GM18526 (cell line): ENCODE measurements at regions not wholly inside any gene's neighbourhood (a gene's known extent, or its start where the extent isn't known, plus 50 kb on each side); places are given as distances from the start of the nearest gene placed in this dataset.

Experiments
- POLR2A ChIP-seq: IDR thresholded peaks from 3 replicates; pipeline ENCODE4 v1.6.1; 2011; ENCODE audit not compliant: insufficient read length; ENCODE audit errors: extremely low read depth

DNA sequence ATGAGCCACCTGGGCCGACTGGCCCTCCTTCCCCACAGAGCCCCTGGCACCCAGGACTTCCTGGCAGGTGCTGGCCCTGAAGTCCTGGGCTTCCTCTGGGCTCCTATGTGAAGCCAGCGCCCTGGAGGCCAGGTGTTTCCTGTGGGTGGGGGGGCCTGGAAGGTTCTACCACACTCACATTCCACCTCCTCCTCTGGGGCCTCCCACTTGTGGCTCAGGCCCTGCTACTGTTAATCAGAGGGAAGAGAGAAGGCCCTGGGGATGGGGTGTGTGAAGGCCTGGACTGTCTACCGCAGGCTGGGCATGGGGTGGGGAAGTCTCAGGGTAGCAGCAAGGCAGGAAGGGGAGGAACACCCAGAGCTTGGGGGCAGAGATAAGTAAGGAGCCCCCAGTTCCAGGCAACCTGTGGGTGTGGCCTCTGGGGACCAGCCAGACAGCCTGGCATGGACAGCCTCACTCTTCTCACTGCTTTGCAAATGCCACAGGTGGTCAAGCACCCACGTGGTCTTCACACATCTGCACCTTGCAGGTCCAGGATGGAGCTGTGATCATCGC is 111.9 kb upstream of the TNRC6C start:
- TF ChIP-seq POLR2A: no peak

DNA sequence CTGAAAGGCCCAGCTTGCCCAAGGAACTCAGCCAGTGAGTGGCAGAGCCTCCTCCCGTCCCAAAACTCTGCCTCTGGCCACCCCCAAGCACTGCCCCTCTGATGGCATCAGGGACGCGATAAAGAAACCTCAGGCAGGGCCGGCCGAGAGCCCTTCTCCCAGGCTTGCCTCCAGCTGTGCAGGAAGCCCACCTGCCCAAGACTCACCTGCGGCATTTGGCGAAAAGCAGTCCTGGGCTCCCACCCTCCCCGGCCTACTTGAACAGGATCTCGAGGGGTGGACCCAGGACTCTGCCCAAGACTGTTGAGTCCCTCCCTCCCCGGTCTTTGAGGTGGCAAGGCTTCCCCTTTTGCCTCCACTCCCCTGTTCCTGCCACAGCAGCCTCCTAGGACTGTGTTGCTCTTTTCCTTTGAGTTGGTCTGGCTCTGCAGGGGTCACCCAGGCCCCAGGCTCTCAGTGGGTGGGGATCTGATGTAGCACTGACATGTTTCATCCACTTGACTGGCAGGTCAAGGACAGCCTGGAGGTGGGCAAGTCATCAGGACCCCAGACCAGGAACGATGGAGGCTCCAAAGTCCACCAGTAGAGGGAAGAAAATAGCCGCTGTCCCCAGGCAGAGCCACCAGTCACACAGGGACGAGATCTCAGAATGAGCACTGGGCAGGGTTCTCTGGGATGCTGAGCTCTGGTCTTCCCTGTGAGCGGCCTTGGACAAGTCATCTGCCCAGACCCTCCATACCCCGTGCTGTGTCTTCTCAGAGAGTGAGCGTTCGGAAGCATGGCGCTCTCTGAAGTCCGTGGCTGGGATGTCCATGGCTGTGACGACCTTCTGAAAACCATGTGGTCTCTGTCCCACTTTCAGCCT is 111.0 kb upstream of the TNRC6C start:
- TF ChIP-seq POLR2A: no peak

DNA sequence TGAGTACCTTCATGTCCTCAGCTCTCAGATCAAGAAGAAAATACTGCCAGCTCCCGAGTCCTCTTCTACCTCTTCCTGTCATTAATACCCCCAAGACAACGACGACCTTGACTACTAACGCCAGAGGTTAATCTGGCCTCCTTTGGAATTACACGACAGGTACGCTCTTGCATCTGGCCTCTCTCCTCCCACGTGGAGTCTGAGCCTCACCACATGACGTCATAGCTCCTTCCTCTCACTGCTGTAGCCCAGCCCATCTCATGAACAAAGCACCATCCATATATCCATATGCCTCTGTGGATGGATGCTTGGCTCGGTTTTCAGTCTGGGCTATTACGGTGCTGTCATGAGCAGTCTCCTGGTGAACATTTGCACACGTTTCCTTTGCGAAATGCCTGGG is 110.2 kb upstream of the TNRC6C start:
- TF ChIP-seq POLR2A: no peak

DNA sequence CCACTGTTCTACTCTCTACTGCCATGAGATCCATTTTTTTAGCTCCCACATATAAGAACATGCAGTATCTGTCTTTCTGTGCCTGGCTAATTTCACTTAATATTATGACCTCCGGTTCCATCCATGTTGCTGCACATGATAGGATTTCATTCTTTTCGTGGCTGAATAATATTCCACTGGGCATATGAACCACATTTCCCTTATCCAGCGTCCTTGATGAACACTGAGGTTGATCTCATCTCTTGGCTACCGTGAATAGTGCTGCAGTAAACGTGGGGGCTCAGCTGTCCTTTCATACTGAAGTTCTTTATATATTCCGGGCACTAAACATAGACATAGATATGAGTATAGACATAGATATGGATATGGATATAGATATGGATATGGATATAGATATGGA is 109.3 kb upstream of the TNRC6C start:
- no peak for TF ChIP-seq POLR2A

DNA sequence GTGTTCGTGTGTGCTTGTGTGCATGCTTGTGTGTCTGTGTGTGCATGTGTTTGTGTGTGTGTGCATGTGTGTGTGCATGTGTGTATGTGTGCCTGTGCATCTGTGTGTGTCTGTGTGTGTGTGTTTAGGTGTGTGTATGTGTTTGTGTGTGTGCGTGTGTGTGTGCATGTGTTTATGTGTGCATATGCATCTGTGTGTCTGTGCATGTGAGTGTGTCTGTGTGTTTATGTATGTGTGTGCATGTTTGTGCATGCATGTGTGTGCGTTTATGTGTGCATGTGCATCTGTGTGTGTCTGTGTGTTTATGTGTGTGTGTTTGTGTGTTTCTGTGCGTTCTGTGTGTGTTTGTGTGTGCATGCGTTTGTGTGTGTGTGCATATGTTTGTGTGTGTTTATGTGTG is 106.6 kb upstream of the TNRC6C start:
- TF ChIP-seq POLR2A: no peak

DNA sequence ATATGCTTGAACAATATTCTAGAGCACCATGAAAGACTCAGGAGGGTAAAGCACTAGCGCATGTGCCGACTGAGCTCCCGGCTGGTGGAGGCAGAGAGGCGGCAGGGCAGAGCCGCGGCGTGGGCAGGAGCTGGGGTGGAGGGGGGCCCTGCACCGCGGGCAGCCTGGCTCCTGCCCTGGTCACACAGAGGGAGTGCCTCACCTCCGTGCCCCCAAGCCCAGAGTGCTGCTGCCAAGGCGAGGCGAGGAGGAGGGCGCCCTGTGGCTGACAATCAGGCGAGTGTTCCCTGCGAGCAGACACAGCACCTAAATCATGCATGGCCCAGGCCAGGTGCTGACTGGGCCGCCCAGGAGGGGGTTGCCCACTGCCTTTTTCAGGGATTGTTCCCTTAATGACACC is 105.8 kb upstream of the TNRC6C start:
- no peak for TF ChIP-seq POLR2A

DNA sequence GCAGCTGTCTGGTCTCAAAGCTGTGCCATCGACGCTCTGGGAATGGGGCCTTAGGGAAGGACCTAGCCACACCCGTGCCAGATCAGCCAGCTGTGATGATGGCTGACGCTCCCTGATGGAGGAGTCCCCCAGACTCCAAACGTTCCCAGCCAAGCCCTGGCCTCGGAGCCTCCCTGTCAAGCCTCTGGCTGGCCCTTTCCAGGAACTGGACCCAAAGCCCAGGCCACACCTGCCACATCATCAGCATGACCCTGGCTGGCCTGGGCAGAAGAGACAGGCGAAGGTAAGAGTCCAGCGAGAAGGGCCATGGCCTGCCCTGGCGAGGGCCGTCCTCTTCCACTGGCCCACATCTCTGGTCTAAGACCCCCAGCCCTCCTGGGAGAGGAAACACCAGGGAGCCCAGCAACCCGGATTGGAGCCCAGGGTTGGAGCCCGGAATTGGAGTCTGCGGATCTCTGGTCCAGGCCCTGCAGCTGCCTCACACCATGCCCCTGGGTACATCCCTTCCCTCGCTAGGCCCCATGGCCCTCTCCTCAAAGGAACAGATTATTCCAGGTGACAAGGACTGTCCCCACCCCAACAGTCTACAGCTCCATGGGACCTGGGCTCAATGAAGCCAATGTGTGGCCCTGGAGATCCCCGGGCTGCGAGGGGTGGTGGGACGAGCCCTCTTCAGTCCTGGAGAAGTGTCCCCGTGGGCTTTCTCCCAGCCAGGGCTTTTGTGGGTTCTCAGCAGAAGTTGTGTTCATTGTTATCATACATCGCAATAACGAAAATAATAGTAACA is 105.1 kb upstream of the TNRC6C start:
- no peak for TF ChIP-seq POLR2A

DNA sequence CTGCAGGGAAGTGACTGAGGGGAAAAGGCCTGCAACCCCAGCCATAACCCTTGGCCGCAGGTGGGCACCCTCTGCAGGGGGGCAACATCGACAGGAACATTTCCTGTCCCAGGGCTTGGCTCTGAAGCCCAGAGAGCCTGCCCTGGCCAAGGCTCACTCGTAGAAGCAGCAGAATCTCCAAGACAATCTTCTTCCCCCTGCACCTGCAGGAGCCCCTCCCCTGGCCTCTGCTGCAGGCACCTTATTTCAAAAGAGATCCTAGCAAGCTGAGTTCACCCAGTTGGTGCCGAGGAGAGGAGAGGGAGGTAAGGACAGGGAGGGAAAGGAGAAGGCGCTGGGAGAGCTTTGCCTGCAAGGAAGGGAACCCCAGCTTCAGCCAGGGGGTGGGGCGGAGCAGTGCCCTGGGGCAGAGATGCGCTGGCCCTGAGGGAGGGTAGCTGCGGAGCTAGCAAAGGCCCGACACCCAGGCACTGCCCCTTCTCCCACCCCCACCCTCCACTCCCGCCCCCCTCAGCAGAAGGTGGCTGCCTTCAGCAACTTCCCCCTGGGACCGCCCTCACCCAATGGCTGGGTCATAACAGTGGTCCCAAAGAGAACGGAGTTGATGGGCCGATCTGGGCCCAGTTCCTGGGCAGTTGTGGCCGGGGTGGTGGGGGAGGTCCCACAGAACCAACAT is 104.3 kb upstream of the TNRC6C start:
- no peak for TF ChIP-seq POLR2A

DNA sequence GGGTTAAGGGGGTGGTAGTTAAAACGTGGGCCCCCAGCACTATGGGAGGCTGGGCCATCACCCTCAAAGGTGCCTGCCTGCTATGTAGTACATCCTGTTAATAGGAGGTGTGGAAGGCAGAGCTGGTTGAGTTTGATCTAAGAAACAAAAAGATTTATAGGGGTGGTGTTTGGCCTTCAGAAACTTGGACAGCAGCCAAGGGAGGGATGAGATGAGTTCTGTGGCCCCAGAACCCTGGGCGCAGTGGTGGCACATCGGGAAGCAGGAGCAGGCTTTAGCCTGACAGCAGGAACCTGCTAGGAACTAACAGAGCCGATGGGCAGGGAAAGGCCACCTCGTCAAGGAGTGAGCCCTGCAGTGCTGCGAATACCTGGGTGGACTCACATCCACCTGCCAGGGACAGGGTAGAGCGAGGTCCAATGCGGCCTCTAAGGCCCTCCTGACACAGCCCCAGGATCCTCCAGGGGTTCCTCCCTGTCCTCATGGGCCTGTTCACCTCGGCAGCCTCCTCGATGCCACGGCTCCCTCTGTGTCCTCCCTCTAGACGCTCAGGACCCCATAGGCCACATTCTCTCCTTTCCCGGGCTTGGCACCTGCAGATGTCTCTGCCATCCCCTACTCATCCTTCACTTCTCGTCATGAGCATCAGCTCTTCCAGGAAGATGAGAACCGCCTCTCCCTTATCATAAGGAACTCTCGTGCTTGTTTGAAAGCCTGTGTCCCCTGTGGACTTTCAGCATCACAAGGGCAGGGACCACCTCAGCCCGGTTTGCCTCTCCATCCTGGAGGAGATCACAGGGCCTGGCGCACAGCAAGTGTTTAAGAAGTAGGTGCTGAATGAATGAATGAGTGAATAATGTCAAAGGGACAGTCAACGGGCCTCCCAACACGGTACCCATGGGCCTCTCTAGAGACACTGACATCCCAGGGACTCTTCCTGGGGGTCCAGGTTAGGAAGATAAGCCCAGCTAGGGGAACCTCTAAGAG is 103.5 kb upstream of the TNRC6C start:
- no peak for TF ChIP-seq POLR2A

DNA sequence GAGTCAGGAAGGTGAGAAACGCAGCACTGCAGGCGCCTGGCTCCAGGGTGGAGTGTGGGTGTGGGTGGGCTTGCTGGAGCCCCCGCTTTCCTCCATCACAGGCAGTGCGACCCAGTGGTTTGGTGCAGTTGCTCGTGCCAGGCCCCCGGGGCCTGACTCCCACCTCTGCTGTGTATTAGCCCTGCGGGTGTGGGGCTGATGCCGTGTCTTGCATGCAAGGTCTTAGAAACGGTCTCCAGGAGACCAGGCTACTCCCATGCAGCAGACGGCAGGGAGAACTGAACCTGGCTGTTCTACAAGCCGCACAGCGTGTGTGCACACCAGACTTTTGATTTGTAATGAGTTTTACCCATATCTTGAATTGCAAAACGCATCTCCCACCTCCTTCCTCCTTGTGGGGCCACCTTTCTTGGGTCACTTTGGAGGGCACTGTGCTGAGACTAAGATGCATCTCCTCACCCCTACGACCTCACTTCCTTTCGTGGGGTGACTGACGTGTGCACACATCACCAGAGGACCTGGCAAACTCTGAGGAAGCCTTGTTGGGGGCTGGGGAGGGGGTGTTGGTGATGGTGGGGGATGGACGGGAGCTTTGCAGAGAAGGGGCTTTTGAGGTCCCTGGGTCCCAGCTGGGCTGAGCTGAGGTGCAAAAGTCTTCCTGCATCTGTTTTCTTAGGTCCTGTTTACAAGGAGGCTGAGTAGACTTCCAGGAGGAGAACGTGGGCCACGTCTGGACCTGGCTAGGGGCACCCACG is 101.8 kb upstream of the TNRC6C start:
- TF ChIP-seq POLR2A: no peak

DNA sequence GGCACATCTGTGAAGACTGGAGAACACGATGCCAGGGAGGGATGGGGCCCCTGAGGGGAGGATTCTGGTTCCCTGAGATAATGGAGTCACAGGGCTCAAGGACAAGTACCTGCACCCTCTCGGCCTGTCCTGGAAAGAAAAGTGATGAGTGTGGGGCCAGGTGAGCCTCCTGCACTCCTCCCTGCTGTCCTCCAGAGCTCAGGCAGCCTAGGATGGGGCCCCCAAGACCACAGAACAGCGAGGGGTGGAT is 101.3 kb upstream of the TNRC6C start:
- TF ChIP-seq POLR2A: no peak

DNA sequence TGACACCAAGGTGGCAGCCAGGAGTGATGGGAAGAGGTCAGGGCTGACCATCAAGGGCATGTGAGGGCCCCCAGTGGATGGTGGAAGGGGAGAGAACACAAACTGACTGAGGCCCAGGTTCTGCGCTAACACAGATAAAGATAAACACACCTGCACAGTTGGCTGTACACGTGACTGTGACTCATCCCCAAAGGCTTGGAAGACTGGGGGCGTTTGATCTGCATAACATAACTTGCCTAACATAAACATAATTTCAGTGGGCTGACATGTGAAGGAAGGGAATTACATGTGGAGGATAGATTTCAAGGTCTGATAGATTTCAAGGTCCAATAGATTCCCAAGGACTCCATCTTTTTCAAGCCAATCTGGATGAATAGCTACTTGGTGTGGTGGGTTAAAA is 100.9 kb upstream of the TNRC6C start:
- TF ChIP-seq POLR2A: no peak

DNA sequence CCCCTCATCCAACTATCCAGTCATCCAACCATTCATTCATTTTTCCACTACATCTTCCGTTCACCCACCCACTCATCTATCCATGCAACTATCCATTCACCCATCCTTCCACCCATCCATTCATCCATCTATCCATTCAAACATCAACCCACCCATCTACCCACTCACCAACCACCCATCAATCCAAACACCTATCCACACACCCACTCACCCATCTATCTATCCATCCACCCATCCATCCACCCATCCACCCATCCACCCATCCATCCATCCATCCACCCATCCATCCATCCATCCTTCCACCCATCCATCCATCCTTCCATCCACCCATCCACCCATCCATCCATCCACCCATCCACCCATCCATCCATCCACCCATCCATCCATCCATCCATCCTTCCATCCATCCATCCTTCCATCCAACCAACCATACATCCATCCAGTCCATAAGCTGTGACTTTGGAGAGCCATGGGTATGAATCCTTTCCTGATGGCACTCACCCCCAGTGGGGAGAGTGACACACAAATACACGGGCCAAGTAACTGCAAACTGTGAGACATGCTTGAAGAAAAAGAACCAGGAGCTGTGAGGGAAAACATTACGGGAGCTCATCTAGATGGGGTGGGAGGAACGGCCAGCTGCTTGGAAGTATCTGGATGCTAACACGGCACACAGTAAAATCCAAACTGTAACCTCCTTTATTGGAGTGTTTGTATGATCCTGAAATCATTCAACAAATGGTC is 100.0 kb upstream of the TNRC6C start:
- TF ChIP-seq POLR2A: no peak
